Chondrocyte (in vitro differentiated cells): ENCODE measurements at regions not wholly inside any gene's neighbourhood (a gene's known extent, or its start where the extent isn't known, plus 50 kb on each side); places are given as distances from the start of the nearest gene placed in this dataset.

Experiments
- DNase-seq: peaks from one replicate; pipeline ENCODE4 v3.0.0; 2021; ENCODE audit warnings: mixed read lengths, low spot score
- H3K27ac Mint-ChIP-seq: one replicate; pipeline ENCODE4 v1.8.0; 2021; ENCODE audit warnings: mild to moderate bottlenecking, moderate library complexity, mixed read lengths; ENCODE audit not compliant: unreplicated experiment
- H3K27me3 Mint-ChIP-seq: 2 replicates; pipeline ENCODE4 v1.8.0; 2021; ENCODE audit warnings: low read depth, mixed read lengths
- H3K36me3 Mint-ChIP-seq: 2 replicates; pipeline ENCODE4 v1.8.0; 2021; ENCODE audit warnings: low read depth, mixed read lengths
- H3K4me1 Mint-ChIP-seq: 2 replicates; pipeline ENCODE4 v1.8.0; 2021; ENCODE audit warnings: low read depth, mild to moderate bottlenecking, mixed read lengths
- H3K4me3 Mint-ChIP-seq: one replicate; pipeline ENCODE4 v1.8.0; 2021; ENCODE audit warnings: mild to moderate bottlenecking, moderate library complexity, mixed read lengths; ENCODE audit not compliant: unreplicated experiment
- H3K9me3 Mint-ChIP-seq: 2 replicates; pipeline ENCODE4 v1.8.0; 2021; ENCODE audit warnings: low read depth, mixed read lengths
- TF ChIP-seq, protein P1 (sequence below): fragments of 200-600 bp; sonication (generic); IDR thresholded peaks from 2 replicates; pipeline ENCODE4 v1.5.0; 2021; ENCODE audit warnings: antibody characterized with exemption, mild to moderate bottlenecking, moderate library complexity

DNA sequence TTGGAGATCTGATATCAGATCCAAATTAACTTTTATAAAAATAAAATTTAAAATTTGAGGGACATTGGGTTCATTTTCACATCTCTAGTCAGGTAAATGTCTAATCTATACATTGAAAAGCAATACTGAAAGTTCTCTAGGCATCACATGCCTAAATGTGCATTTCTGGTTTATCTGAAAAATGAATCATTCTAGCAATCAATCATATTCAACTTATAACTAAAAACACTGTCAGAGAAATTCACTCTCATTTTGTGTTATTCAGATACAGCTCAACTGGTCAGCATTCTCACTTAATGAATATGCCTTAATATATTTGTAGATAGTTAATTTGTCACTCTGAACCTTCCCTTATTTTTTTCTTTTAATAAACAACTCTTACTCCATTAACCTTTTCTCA, 243.2 kb downstream of the CASP12 start:
- H3K36me3 Mint-ChIP-seq, result no peaks in the 10 kb centered on the region
- H3K27ac Mint-ChIP-seq, result no peak overlapping the region
- no peak overlapping the region for H3K4me3 Mint-ChIP-seq
- no peaks in the 10 kb centered on the region for H3K4me1 Mint-ChIP-seq
- TF ChIP-seq, protein P1, sequence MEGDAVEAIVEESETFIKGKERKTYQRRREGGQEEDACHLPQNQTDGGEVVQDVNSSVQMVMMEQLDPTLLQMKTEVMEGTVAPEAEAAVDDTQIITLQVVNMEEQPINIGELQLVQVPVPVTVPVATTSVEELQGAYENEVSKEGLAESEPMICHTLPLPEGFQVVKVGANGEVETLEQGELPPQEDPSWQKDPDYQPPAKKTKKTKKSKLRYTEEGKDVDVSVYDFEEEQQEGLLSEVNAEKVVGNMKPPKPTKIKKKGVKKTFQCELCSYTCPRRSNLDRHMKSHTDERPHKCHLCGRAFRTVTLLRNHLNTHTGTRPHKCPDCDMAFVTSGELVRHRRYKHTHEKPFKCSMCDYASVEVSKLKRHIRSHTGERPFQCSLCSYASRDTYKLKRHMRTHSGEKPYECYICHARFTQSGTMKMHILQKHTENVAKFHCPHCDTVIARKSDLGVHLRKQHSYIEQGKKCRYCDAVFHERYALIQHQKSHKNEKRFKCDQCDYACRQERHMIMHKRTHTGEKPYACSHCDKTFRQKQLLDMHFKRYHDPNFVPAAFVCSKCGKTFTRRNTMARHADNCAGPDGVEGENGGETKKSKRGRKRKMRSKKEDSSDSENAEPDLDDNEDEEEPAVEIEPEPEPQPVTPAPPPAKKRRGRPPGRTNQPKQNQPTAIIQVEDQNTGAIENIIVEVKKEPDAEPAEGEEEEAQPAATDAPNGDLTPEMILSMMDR, result no peak
- H3K27me3 Mint-ChIP-seq, result no peaks in the 10 kb centered on the region
- no peak for DNase-seq
- H3K9me3 Mint-ChIP-seq, result no peaks in the 10 kb centered on the region

DNA sequence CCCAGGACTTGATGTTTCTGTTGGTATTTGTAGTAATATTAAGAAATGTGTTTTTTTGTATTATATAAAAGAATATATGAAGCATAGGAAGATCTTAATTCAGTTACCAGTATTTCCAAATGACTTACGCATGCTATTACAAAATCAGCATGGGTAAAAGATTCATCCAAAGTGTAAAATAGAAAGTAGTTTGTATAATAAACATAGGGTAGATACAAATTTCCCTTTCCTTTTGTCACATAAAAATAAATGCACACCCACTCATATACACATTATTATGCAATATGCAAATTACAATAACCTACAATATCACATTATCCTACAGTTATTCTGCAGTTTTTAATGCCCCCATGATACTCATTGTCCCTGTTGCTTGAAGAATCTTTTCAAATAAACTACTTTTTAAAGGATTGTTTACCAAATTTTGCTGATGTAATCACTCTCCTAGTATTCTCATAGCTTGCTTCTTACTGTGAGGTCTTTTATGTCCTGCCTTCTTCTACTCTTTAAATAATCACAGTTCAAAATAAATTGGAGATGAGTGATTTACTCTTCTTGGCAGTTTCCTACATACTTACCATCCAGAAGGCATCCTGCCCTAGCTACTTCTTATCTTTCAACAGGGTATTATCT, 244.0 kb downstream of the CASP12 start:
- H3K4me3 Mint-ChIP-seq, result no peak overlapping the region
- H3K27ac Mint-ChIP-seq, result no peak overlapping the region
- no peaks in the 10 kb centered on the region for H3K4me1 Mint-ChIP-seq
- H3K9me3 Mint-ChIP-seq, result no peaks in the 10 kb centered on the region
- DNase-seq, result no peak
- H3K27me3 Mint-ChIP-seq, result no peaks in the 10 kb centered on the region
- no peaks in the 10 kb centered on the region for H3K36me3 Mint-ChIP-seq
- TF ChIP-seq, protein P1, result no peak

DNA sequence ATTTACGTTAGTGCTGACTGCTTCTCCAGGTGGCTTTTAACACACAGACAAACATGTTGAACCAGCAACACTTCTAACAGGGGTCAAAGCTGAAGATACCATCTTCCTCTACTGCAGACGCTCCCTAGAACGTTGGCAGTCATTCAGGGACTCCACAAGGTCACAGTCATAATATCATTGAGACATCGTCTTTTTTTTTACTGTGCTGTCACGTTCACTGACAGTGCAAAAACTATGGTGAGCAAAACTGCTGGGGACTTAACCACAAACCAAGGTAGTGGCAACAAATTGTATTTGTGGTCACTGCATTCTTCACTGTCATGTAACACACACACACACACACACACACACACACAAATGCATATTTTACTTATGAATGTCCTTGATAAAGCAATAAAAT, 244.9 kb downstream of the CASP12 start:
- Mint-ChIP-seq H3K27ac (no peak overlapping the region), H3K4me3 (no peak overlapping the region), H3K27me3 (no peaks in the 10 kb centered on the region), H3K4me1 (no peaks in the 10 kb centered on the region), H3K9me3 (no peaks in the 10 kb centered on the region), H3K36me3 (no peaks in the 10 kb centered on the region)
- TF ChIP-seq, protein P1, result no peak
- DNase-seq, result no peak

DNA sequence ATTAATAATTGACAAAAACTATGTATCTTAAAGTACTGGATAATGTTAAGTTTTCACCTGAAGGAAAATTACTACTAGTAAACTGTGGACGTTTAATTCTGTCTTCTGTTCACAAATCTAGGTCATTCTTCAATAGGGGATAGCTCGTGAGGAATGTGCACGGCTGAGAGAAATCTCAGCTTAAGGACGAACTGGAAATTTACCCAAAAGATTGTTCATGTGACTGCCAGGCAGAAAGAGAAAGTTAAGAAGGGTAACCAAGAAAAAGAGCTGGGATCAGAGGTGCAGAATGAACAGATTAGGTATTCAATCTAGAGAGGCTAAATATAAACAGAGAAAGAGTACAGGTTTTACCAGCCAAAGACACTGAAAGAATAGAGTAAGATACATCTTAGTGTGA, 245.3 kb downstream of the CASP12 start:
- no peak for DNase-seq
- H3K4me3 Mint-ChIP-seq, result no peak overlapping the region
- no peaks in the 10 kb centered on the region for H3K4me1 Mint-ChIP-seq
- H3K27ac Mint-ChIP-seq, result no peak overlapping the region
- H3K27me3 Mint-ChIP-seq, result no peaks in the 10 kb centered on the region
- H3K9me3 Mint-ChIP-seq, result no peaks in the 10 kb centered on the region
- TF ChIP-seq, protein P1, result no peak
- no peaks in the 10 kb centered on the region for H3K36me3 Mint-ChIP-seq

DNA sequence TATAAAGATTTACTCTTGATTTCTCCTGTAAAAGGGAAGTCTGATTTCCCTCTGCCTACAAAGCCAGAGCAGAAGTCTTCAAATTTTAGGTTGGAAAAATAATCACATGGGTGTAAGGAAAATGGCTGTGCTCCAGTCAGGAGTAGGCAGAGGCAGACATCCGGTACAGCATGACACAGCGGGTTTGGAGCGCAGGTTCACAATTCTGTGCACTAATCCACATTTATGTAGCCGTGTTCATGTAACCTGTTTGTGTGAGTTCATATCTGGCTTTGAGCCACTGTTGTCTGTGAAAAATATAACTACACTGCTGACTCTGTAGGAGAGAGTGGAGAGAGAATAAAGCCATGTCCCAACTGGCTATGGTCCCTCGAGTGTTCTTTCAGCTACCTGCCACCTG, 248.0 kb downstream of the CASP12 start:
- Mint-ChIP-seq H3K36me3 (no peaks in the 10 kb centered on the region), H3K27ac (no peak overlapping the region), H3K9me3 (no peaks in the 10 kb centered on the region), H3K4me1 (no peaks in the 10 kb centered on the region), H3K27me3 (peaks cover 4% of the 10 kb centered on the region), H3K4me3 (no peak overlapping the region)
- TF ChIP-seq, protein P1, result no peak
- DNase-seq, result no peak
